Parathyroid adenoma (tissue), 2 donors: ENCODE measurements at regions not wholly inside any gene's neighbourhood (a gene's known extent, or its start where the extent isn't known, plus 50 kb on each side); places are given as distances from the start of the nearest gene placed in this dataset.

Experiments
- H2AFZ ChIP-seq: fragments of 300-600 bp; sonication (generic); one replicate; pipeline ENCODE4 v1.7.0; 2017; ENCODE audit warnings: antibody characterized with exemption, mild to moderate bottlenecking
- H3K27ac ChIP-seq: fragments of 300-600 bp; sonication (generic); one replicate; pipeline ENCODE4 v1.7.0; 2017
- H3K27me3 ChIP-seq: fragments of 300-600 bp; sonication (generic); one replicate; pipeline ENCODE4 v1.7.0; 2017; ENCODE audit warnings: low read length; ENCODE audit not compliant: control insufficient read depth, insufficient read depth
- H3K36me3 ChIP-seq: fragments of 300-600 bp; sonication (generic); one replicate; pipeline ENCODE4 v1.7.0; 2017; ENCODE audit warnings: low read length; ENCODE audit not compliant: control insufficient read depth, insufficient read depth
- H3K4me1 ChIP-seq: fragments of 300-600 bp; sonication (generic); one replicate; pipeline ENCODE4 v1.7.0; 2017; ENCODE audit warnings: control low read depth
- H3K4me2 ChIP-seq: fragments of 300-600 bp; sonication (generic); one replicate; pipeline ENCODE4 v1.7.0; 2017; ENCODE audit warnings: low read length
- H3K4me3 ChIP-seq: fragments of 300-600 bp; sonication (generic); one replicate; pipeline ENCODE4 v1.7.0; 2017; ENCODE audit warnings: low read depth, low read length
- H3K79me2 ChIP-seq: fragments of 300-600 bp; sonication (generic); one replicate; pipeline ENCODE4 v1.7.0; 2017; ENCODE audit warnings: control low read depth
- H3K9ac ChIP-seq: fragments of 300-600 bp; sonication (generic); one replicate; pipeline ENCODE4 v1.7.0; 2017; ENCODE audit warnings: mild to moderate bottlenecking
- H3K9me3 ChIP-seq: fragments of 300-600 bp; sonication (generic); one replicate; pipeline ENCODE4 v1.7.0; 2017; ENCODE audit warnings: low read length; ENCODE audit not compliant: control insufficient read depth
- CTCF ChIP-seq: fragments of 300-600 bp; sonication (generic); IDR thresholded peaks from one replicate; pipeline ENCODE4 v1.7.0; 2017; ENCODE audit warnings: antibody characterized with exemption, mild to moderate bottlenecking
- donor health status: primary hyperparathyroidism.

GRCh38 chr5:33065131-33065530 is 354.0 kb downstream of the NPR3 start:
- Histone ChIP-seq H3K9me3 (no peaks in the 10 kb centered on the region), H3K9ac (no peak overlapping the region), H2AFZ (no peak overlapping the region), H3K4me1 (no peaks in the 10 kb centered on the region), H3K79me2 (no peaks in the 10 kb centered on the region), H3K4me2 (no peak overlapping the region), H3K36me3 (no peaks in the 10 kb centered on the region), H3K4me3 (no peak overlapping the region), H3K27ac (no peak overlapping the region), H3K27me3 (no peaks in the 10 kb centered on the region)
- TF ChIP-seq CTCF: no peak

GRCh38 chr5:33067291-33067690 is 356.2 kb downstream of the NPR3 start:
- Histone ChIP-seq H3K9me3 (no peaks in the 10 kb centered on the region), H3K4me1 (no peaks in the 10 kb centered on the region), H3K36me3 (no peaks in the 10 kb centered on the region), H3K79me2 (no peaks in the 10 kb centered on the region), H3K4me3 (no peak overlapping the region), H2AFZ (no peak overlapping the region), H3K9ac (no peak overlapping the region), H3K27me3 (no peaks in the 10 kb centered on the region), H3K4me2 (no peak overlapping the region), H3K27ac (no peak overlapping the region)
- TF ChIP-seq CTCF: no peak

- Histone ChIP-seq H3K4me2 (no peak overlapping the region), H3K9me3 (no peaks in the 10 kb centered on the region), H3K27ac (no peak overlapping the region), H2AFZ (no peak overlapping the region), H3K9ac (no peak overlapping the region), H3K79me2 (no peaks in the 10 kb centered on the region), H3K4me3 (no peak overlapping the region), H3K4me1 (no peaks in the 10 kb centered on the region), H3K36me3 (no peaks in the 10 kb centered on the region), H3K27me3 (no peaks in the 10 kb centered on the region)
- TF ChIP-seq CTCF: no peak
Measured at GRCh38 chr5:33068786-33069185, 357.7 kb downstream of the NPR3 start.

GRCh38 chr5:33072296-33072695 is 361.2 kb downstream of the NPR3 start:
- Histone ChIP-seq H2AFZ (no peak overlapping the region), H3K79me2 (no peaks in the 10 kb centered on the region), H3K4me1 (no peaks in the 10 kb centered on the region), H3K4me2 (no peak overlapping the region), H3K9me3 (no peaks in the 10 kb centered on the region), H3K9ac (no peak overlapping the region), H3K36me3 (no peaks in the 10 kb centered on the region), H3K27ac (no peak overlapping the region), H3K4me3 (no peak overlapping the region), H3K27me3 (no peaks in the 10 kb centered on the region)
- TF ChIP-seq CTCF: no peak

GRCh38 chr5:33072726-33073125 is 361.6 kb downstream of the NPR3 start:
- no peaks in the 10 kb centered on the region for H3K9me3 ChIP-seq
- no peak for TF ChIP-seq CTCF
- no peak overlapping the region for H3K4me2 ChIP-seq
- no peaks in the 10 kb centered on the region for H3K79me2 ChIP-seq
- no peak overlapping the region for H3K9ac ChIP-seq
- H3K27me3 ChIP-seq: no peaks in the 10 kb centered on the region
- H2AFZ ChIP-seq: no peak overlapping the region
- H3K36me3 ChIP-seq: no peaks in the 10 kb centered on the region
- H3K27ac ChIP-seq: no peak overlapping the region
- no peaks in the 10 kb centered on the region for H3K4me1 ChIP-seq
- H3K4me3 ChIP-seq: no peak overlapping the region
